Adipocyte (in vitro differentiated cells): ENCODE measurements at regions not wholly inside any gene's neighbourhood (a gene's known extent, or its start where the extent isn't known, plus 50 kb on each side); places are given as distances from the start of the nearest gene placed in this dataset.

Experiments used
- DNase-seq: peaks from one replicate; pipeline ENCODE4 v3.0.0-alpha.2; 2015; ENCODE audit warnings: low read depth
- H3K27me3 ChIP-seq: replicated peaks from 2 replicates; pipeline ENCODE4 v1.7.0; 2013; ENCODE audit warnings: mild to moderate bottlenecking, low read length, moderate library complexity; ENCODE audit not compliant: control insufficient read depth, insufficient read depth
- H3K36me3 ChIP-seq: 2 replicates; pipeline ENCODE4 v1.7.0; 2013; ENCODE audit warnings: low read length, mild to moderate bottlenecking, moderate library complexity; ENCODE audit not compliant: control insufficient read depth, insufficient read depth, severe bottlenecking
- H3K4me1 ChIP-seq: 2 replicates; pipeline ENCODE4 v1.7.0; 2013; ENCODE audit warnings: mild to moderate bottlenecking, low read length, moderate library complexity; ENCODE audit not compliant: control insufficient read depth, insufficient read depth
- H3K4me3 ChIP-seq: 2 replicates; pipeline ENCODE4 v1.7.0; 2013; ENCODE audit warnings: mild to moderate bottlenecking, low read length, moderate library complexity
- H3K9ac ChIP-seq: 2 replicates; pipeline ENCODE4 v1.7.0; 2013; ENCODE audit warnings: mild to moderate bottlenecking, low read length, moderate library complexity
- H3K9me3 ChIP-seq: 2 replicates; pipeline ENCODE4 v1.7.0; 2013; ENCODE audit warnings: mild to moderate bottlenecking, low read length, moderate library complexity; ENCODE audit not compliant: control insufficient read depth

DNA sequence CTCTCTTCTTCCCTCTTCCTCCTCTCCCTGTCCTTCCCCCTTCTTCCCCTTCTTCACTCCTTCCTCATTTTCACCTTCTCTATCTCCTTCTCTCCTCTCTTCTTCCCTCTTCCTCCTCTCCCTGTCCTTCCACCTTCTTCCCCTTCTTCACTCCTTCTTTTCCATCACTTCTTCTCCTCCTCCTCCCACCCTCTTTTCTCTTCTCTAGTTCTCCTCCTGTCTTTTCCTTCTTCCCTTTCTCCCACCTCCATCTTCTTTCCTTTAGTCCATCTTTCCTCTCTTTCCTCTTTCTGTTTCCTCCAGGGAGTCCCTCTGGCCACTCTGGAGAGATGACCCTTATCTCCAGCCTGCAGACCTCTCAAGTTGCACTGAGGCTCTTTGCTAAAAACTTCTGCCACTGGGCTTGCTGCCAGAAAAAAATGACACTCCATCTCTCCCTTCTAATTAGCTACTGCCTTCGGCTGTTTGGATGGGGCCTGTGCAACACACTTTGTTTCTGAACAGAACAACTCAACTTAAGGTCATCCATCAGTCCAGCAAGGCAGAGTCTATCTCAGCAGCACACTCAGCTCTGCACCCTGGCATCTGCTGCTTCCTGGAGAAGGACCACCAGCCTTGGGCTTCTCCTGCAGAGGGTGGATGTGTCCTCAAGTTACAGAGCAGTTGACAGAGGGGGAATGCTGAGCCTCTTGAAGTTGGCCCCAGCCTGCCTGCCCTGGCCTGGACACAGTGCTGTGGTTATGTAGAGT is 538.8 kb downstream of the MATN1 start:
- Histone ChIP-seq H3K4me3 (no peak overlapping the region), H3K4me1 (no peaks in the 10 kb centered on the region), H3K9ac (no peak overlapping the region), H3K36me3 (no peaks in the 10 kb centered on the region), H3K9me3 (no peaks in the 10 kb centered on the region), H3K27me3 (peaks cover 27% of the 10 kb centered on the region)
- no peak for DNase-seq

DNA sequence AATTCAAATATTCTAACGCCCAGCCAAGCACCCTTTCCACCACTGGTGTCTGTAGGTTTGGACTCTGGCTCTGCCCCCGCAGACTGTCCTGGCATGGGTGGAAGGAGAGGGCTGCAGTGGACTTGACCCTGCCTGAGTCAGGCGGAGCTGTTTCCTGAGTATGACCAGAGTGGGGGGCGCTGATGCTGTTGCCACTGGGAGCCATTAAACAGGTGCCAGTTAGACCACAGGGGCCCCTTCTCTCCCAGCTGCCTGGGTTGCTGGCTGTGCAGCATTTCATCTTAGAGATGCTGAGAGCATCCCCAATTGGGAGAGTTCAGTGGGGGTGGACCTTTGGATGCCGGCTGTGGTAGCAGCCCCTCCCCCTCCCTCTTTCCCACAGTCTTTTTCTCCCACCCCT is 539.5 kb downstream of the MATN1 start:
- Histone ChIP-seq H3K4me1 (no peaks in the 10 kb centered on the region), H3K9ac (no peak overlapping the region), H3K4me3 (no peak overlapping the region), H3K27me3 (peaks cover 27% of the 10 kb centered on the region), H3K36me3 (no peaks in the 10 kb centered on the region), H3K9me3 (no peaks in the 10 kb centered on the region)
- no peak for DNase-seq

DNA sequence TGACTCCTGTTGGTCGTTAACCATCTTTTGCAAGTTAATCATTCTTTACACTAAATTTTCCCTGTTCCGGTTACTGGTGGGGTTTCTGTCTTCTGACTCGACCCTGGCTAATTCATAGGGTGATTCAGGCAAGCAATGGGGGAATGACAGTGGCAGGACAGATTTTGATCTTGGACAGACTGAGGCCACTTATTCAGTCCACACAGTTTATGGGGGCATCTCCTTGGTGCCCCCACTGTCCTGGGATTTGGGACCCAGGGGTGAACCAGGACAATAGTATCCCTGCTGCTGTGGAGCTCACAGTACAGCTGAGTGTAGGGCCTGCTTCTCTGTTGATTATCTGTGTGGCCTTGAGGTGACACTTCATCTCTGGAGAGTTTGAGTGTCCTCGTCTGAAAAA is 540.4 kb downstream of the MATN1 start:
- DNase-seq = no peak
- H3K4me3 ChIP-seq = no peak overlapping the region
- H3K36me3 ChIP-seq = no peaks in the 10 kb centered on the region
- peaks cover 27% of the 10 kb centered on the region for H3K27me3 ChIP-seq
- no peak overlapping the region for H3K9ac ChIP-seq
- H3K4me1 ChIP-seq = no peaks in the 10 kb centered on the region
- no peaks in the 10 kb centered on the region for H3K9me3 ChIP-seq

DNA sequence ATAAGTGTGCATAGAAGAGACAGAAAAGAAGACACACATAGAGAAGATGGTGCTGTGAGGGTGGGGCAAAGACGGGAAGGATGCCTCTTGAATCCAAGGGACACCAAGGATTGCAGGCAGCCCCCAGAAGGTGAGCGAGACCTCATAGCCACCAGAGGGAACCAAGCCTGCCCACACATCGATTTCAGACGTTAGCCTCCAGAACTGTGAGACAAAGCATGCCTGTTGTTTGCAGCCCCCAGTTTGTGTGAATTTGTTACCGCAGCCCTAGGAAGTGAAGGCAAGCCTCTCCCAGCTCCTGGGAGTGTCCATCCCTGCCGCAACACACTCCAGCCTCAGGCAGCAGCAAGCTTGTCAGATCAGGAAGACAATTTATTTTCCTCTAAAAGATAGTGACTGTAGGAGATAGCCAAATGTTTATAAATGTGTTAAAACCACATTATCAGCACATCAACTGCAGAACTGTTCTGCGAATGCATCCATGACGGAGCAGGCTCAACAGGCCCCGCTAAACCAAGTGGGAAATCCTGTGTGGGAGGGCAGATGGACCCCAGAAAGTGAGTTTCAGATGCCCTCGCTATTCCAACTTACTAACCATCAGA is 543.3 kb downstream of the MATN1 start:
- DNase-seq = no peak

DNA sequence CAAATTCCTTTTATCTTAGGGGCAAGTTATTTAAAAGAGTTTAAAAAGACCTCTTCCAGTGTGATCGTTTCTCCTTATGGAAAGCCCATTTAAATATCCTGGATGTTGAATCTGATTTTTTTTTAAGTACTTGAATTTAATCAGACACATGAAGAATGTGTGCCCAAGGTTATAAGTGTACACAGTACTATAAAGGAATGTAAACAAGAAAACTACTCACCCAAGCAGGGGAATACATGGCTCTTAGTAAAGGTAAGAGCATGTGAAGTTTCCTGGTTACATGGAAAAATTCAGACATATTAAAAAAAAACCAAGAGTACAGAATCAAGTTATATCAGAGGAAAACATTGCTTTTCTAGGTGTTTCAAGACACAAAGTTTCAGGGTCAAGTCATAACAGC is 546.9 kb downstream of the MATN1 start:
- Histone ChIP-seq H3K9ac (no peak overlapping the region), H3K9me3 (no peaks in the 10 kb centered on the region), H3K4me1 (no peaks in the 10 kb centered on the region), H3K27me3 (no peaks in the 10 kb centered on the region), H3K4me3 (no peak overlapping the region), H3K36me3 (no peaks in the 10 kb centered on the region)
- DNase-seq = no peak

More for the DNA sequence above, 543.3 kb downstream of the MATN1 start:
- Histone ChIP-seq H3K4me1 (no peaks in the 10 kb centered on the region), H3K27me3 (peaks cover 9% of the 10 kb centered on the region), H3K9ac (no peak overlapping the region), H3K36me3 (no peaks in the 10 kb centered on the region), H3K4me3 (no peak overlapping the region), H3K9me3 (no peaks in the 10 kb centered on the region)

DNA sequence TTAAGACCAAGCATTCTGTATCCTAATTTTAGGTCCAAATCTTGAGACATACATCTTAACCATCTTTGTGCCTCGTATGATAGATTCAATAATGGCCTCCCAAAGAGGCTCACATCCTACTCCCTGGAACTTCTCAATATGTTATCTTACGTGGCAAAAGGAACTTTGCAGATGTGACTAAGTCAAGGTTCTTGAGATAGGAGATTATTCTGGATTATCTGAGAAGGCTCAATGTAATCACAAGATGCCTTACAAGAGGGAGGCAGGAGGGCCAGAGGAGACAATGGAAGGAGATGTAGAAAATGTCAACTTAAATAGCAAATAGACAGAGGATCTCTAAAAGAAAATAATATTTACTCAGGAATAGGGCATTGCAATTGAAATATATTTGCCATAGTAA is 548.9 kb downstream of the MATN1 start:
- H3K9me3 ChIP-seq = no peaks in the 10 kb centered on the region
- H3K27me3 ChIP-seq = no peaks in the 10 kb centered on the region
- DNase-seq = no peak
- no peak overlapping the region for H3K4me3 ChIP-seq
- H3K36me3 ChIP-seq = no peaks in the 10 kb centered on the region
- H3K4me1 ChIP-seq = no peaks in the 10 kb centered on the region
- H3K9ac ChIP-seq = no peak overlapping the region

DNA sequence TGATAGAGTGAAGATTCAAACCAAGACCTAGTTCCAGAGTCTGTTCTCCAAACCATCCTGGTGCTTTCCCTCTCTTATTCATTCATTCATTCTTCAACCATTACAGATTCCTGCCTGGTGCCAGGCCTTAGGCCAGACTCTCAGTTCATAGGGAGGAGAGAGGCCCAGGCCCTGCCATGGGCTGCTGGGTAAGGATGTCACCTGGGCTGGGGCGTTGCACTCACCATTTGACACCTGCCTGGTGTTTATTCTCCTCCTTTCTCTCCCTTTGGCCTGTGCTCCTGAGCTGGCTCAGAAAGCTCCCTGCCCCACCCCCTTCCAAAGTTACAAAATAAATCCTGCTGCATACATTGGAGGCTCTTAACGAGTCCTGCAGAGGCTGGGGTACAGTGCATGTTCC is 549.8 kb downstream of the MATN1 start:
- H3K27me3 ChIP-seq = no peaks in the 10 kb centered on the region
- no peaks in the 10 kb centered on the region for H3K4me1 ChIP-seq
- peaks cover 6% of the 10 kb centered on the region for H3K9me3 ChIP-seq
- no peak overlapping the region for H3K4me3 ChIP-seq
- H3K36me3 ChIP-seq = no peaks in the 10 kb centered on the region
- no peak for DNase-seq
- H3K9ac ChIP-seq = no peak overlapping the region

DNA sequence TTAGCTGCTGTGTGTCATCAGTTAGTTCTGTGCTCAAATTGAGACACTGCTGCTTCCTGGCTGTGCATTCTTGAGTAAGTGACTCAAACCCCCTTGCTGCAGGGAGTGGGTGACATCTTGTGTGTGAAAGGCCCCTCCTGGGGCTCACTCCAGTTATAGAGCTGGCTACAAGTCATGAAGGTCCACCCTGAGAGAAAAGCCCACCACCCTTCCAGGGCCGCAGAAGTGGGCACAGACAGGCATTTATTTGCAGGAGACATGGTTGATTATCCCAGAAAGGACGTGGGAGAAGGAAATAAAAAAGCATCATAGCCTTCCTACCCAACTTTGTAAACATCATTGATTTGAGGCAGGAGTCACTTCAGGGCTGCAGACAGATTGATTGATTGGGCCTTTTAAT is 550.6 kb downstream of the MATN1 start:
- H3K9ac ChIP-seq = no peak overlapping the region
- no peaks in the 10 kb centered on the region for H3K36me3 ChIP-seq
- DNase-seq = no peak
- H3K9me3 ChIP-seq = peaks cover 6% of the 10 kb centered on the region
- H3K4me1 ChIP-seq = no peaks in the 10 kb centered on the region
- H3K27me3 ChIP-seq = no peaks in the 10 kb centered on the region
- no peak overlapping the region for H3K4me3 ChIP-seq

DNA sequence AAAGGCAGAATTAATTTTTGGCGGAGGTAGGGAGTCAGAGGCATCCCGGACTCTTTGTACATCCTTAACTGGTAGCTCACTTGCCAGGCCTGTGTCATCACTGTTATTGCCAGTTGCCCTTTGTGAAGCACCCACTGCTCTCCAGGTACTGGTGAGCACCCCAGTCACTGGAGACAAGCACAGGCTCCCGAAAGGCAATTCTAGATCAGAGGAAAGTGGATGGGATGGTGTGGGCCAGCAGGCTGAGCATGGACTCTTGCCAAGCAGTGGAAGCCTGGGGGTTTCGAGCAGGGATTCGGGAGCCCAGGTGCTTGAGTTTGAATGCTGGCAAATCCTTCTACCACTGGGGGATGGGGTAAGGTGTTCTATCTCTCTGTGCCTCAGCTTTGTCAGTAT is 551.1 kb downstream of the MATN1 start:
- Histone ChIP-seq H3K36me3 (no peaks in the 10 kb centered on the region), H3K27me3 (no peaks in the 10 kb centered on the region), H3K4me1 (no peaks in the 10 kb centered on the region), H3K9me3 (peaks cover 6% of the 10 kb centered on the region), H3K4me3 (no peak overlapping the region), H3K9ac (no peak overlapping the region)
- no peak for DNase-seq

DNA sequence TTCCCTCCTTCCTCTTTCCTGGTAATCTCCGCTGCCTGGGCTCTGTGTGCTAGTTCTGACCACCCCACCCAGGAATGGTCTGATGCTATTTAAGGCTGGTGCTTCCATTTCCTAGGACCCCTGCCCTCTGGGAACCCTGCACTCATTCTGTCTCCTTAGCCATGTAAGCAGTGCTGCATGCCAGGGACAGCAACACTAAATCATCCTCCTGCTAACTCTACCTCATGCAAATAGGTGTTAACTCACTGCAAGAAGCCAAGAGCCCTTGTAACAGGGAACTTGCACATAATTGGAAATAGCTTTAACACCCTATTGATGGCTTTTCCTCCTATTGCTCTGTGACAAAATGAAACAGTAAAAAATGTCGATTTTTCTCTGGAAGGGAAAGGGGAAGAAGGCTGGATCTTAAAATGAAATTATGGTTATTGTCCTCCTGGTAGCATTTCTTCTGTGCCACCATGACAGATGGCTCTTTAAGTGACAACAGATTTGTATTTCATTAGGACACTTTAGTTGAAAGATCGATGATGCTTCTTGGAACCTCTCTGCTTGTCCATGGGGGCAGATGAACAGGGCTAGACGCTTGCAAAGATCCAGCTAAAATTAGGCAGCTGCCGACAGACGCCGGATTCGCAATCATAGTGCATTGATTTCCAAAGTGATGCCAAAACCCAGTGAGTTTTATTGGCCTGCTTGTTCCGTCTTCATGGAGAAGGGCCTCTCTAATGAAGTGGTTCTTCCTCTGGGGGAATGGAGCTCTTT is 551.7 kb downstream of the MATN1 start:
- Histone ChIP-seq H3K9me3 (peaks cover 6% of the 10 kb centered on the region), H3K4me3 (no peak overlapping the region), H3K36me3 (no peaks in the 10 kb centered on the region), H3K27me3 (no peaks in the 10 kb centered on the region), H3K9ac (no peak overlapping the region), H3K4me1 (no peaks in the 10 kb centered on the region)
- no peak for DNase-seq

DNA sequence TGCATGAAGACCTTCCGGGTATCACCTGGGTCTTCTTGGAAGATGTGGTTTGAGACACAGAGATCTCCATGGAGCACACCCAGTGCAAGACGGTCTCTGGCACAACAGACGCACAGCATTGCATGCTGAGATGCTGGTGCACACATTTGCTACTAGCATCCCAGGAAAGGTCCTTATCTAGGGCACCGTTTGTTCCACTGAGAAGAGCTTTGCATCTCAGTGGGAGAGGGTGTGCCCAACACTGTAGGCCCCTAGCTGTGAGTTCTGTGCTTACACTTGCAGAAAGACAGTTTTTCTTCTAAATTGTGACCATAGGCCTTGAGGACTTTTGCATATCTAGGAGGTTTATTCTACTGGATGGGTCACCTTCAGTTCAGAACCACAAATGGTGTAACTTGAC is 554.1 kb downstream of the MATN1 start:
- peaks cover 6% of the 10 kb centered on the region for H3K9me3 ChIP-seq
- DNase-seq = no peak
- H3K36me3 ChIP-seq = no peaks in the 10 kb centered on the region

More for the DNA sequence above, 554.1 kb downstream of the MATN1 start:
- Histone ChIP-seq H3K4me1 (no peaks in the 10 kb centered on the region), H3K9ac (no peak overlapping the region), H3K4me3 (no peak overlapping the region), H3K27me3 (peaks cover 8% of the 10 kb centered on the region)
